Left cardiac atrium (tissue), 4 donors: ENCODE measurements at regions not wholly inside any gene's neighbourhood (a gene's known extent, or its start where the extent isn't known, plus 50 kb on each side); places are given as distances from the start of the nearest gene placed in this dataset.
"Not testable (repeated sequence)": the region's sequence is repeated elsewhere in the genome, so short reads cannot be mapped to it uniquely, and the experiment has no call there.

Experiments used
- ATAC-seq, 2 donors: fragments of 200-7000 bp; cut with Tn5 transposase; one replicate each; pipeline ENCODE4 v1.9.1; 2020; ENCODE audit warnings: mild to moderate bottlenecking in 2 of 2, moderate library complexity in 2 of 2
- DNase-seq: peaks from one replicate; pipeline ENCODE4 v3.0.0-alpha.2; 2020
- intact Hi-C, 2 donors: fragments of 100-400 bp; cut with DNase I; formaldehyde crosslinking; loops; one replicate each; pipeline versions ENCODE4 v1.14.1 to v1.15.1; 2022 to 2023
- donor health status: DM: no; HTN: yes; CAD: no.
- donor health status: DM: no; HTN: yes; CAD: no; lungs with severe emphysema.
- donor health status: DM: yes; HTN: yes; CAD: no.
- donor health status: Dilated cardiomyopathy.

DNA sequence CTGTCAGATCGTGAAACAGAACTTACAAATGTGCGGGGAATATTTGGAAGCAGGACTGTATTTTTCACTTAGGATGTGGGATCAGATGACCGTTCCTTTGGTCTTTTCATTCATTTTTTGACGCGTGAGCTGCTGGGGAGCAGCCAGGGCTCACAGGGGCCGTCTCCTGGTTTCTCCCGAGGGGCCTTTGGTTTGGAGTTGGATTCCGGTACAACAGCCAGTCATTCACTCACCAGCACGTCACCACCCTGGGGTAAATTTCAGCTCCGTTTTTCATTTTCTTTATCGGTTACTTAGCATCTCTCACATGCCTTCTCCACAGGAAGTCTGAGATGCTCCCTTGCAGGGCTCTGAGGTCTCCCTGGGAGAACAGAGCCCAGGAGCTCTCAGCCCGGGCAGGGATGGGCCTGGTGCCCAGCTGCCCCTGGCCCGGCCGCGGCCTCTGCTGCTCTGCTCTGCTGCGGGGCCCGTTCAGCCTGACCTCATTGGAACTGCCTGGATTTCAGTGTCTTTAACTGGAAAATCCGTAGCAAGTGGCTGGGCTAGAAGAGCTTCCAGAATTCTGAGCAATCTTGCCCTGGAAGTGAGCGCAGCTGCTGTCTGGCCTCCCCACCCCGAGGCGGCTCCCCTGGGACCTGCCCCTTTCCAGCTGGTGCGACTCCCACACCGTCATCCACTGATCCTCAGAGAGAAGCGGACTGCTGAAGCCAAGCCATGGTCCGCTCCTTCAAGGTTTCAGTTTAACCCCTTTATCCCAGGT lies 335.6 kb downstream of the EIPR1 start:
- DNase-seq, result peak; percentile 73
- ATAC-seq, result peak; percentile 76 to 87
- intact Hi-C loops, result no loop called here

DNA sequence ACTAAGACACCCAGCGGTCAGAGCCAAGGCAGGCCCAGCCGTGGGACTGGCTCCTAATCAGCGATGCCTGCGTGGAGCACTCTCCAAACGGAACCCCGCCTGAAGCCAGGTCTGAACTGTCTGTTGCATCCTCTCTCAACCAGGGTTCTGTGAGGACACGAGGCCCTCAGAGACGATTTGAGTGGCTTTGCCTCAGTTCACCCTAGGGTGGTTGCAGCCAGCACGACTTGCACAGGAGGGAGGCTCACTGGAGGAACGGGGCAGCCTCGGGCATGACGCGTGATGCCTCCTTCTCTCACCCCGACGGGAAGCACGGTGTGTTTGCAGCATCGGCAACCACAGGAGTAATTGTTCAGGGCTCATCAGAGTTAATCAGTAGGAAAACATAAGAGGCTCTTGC lies 336.4 kb downstream of the EIPR1 start:
- intact Hi-C loops, result no loop called here
- no peak for DNase-seq
- ATAC-seq, result peak in 1 of 2 donors; percentile 13

DNA sequence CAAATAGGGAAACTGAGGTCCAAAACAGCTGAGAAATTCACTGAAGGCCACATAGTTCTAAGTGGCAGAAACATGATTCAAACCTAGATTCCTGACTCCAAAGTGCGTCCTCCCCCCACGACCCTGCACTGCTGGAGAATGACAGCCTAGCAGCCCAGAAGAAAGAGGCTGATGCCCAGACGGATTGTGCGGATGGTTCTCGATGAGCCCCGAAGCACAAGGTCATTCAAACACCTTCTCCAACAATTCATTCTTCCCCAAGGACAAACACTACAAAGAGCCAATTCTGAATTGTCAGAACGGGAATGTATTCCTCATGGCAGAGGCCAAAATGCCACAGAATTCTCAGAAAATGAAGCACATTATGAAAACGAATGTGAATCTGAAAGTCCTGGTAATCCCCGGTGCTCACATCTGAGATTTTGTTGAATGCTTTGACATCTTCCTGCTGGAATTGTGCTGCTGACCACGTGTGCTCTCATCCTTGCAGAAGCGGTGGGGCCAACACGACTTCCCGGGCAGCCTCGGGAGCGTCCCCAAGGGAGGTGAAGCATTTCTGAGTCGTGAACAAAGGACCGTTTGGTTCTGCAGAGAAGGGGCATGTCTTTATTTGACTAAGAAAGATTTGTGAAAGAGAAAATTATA lies 337.0 kb downstream of the EIPR1 start:
- intact Hi-C loops, result no loop called here
- DNase-seq (peak; percentile 56), ATAC-seq (peak in 1 of 2 donors; percentile 6)

DNA sequence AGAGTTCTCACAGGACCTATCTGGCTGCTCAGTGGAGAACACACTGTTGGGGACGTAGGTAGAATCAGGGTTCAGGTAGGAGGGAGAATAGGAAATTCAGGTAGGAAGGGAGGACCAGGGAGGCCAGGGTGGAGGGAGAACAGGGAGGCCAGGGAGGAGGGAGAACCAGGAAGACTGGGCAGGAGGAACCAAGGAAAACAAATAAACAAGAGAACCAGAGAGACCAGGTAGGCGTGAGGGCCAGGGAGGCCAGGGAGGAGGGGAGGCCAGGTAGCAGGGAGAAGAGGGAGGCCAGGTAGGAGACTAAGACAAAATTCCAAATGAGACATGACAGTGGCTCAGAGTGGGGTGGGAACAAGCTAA lies 337.6 kb downstream of the EIPR1 start:
- intact Hi-C loops, result no loop called here
- no peak for DNase-seq
- no peak for ATAC-seq

DNA sequence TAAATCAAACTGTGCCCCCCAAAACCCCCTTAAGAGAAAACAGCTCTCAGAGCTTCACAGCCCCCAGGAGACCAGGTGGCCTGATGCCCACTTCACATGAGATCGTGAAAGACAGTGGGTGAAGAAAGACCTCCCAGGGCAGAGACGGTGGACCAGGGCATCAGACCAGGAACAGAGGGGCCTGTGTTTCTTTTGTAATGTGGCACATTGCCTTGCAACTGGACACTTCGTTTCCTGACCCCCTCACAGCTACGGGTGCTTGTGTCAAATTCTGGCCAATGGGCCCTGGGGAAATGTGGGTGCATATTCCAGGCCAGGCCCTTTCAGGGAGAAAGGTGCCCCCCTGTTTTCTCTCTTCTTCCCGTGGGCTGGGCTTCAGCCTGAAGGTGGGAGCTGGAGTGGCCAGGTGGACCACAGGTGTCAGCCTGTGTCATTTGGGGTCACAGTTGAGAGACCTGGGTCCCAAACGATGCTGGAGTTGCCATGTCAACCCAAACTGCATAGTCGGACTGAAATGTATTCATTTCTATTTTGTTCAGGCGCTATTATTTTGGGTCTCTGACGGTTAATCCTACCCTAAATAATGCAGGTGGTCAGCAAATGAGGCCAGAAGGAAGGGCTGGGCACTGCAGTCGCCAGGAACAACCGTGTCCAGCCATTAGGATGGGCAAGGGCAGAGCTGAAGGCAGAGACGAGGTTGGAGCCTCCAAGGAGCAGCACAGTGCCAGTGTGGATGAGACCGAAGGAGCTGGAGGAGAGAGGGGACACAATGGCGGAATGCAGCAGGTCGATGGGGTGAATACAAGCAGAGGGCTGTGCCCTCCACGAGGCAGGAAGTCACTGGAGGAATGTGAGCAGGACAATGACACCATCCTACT lies 338.2 kb downstream of the EIPR1 start:
- intact Hi-C loops, result no loop called here
- no peak for ATAC-seq
- DNase-seq, result no peak

DNA sequence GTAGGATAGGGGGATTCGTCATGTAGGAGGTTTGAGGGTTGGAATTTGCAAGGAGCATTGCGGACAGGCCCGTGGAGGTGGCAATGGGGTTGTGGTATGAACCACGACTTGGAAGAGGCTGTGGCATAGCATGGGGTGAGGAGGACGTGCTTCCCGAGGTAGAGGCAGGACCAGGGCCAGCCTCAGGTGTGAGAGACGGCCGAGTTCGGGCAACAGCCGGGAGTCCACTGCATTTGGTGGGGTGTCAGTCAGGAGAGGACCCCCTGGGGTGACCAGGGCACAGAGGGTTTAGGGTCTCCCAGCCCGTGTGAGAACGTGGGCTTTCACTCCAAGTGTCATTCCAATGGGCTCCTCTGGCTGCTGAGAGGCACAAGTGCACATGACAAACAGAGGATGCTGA lies 339.0 kb downstream of the EIPR1 start:
- intact Hi-C loops, result no loop called here
- DNase-seq (no peak), ATAC-seq (no peak)

DNA sequence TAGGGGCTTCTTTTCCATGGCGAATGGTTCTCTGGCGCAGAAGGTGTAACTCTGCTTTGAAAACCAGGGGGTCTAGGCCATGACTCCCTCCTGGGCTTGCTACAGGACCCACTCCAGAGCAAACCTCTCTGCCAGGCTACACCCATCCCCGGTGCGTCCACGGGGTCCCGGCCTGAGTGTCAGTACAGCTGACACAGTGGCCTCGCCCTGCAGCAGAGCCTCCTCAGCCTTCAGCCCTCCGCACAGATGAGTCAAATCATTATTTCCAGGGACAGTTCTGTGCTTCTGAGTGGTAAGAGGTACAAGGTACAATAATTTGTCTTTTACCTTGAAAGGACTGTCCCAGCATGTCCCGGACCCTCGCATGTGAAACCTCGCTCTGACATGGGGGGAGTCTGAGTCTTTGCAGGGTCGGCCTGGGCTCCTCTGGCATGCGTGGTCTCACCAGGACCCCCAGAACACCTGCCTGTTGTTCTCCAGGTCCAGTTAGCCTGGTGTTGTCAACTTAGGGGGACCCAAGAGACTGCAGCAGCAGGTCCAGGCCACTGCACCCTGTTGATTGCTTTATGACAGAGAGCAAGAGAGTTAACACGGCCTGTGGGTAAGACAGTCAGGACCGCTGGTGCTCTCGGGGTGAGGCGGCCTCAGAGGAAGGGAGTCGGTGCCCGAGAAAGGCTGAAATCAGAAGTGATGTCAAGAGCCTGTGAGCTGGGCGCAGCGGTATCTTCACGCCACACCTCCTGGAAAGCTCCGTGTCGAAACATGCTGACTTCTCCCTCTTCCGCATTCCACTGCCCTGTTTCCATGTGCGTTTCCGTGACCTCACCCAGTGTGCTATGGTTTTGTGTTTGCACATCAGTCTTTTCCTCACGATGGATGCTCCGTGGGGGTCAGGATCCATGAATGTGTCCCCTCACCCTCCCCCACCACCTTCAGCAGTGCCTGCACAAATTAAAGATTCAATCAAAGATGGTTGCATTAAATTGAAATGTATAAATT lies 340.1 kb downstream of the EIPR1 start:
- intact Hi-C loops, result no loop called here
- ATAC-seq (no peak), DNase-seq (no peak)

DNA sequence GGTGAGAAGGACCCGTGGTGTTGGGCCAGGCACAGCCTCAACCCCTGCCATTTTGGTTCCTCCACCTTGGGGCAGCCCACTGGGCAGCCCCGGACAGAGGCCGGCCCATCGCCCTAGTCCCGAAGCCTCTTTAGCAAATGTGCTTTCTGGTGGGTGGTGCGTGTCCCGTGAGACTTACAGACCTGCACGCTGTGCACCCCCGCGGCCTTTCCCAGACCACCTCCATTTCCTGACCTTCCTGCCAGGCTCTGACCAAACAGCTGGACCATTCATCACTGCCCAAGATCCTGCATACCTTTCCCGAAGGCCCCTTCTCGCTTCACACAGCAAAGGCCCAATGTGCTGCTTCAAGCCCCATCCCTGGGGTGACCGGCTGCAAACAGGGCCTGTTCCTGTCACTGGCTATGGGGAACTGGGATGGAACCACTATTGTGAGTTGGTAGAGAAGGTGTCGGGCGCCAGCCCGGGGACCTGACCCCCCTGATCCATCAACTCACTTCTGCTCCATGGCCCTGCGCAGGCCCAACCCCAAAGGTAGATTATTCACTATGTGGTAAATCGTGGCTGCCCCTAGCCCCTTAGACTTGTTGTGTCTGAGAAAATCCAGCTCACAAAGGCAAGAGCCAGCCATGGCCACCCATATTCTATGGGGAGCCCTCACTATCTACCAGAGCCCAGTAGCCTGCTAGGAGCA lies 341.0 kb downstream of the EIPR1 start:
- ATAC-seq (no peak), DNase-seq (no peak)
- intact Hi-C loops, result no loop called here

DNA sequence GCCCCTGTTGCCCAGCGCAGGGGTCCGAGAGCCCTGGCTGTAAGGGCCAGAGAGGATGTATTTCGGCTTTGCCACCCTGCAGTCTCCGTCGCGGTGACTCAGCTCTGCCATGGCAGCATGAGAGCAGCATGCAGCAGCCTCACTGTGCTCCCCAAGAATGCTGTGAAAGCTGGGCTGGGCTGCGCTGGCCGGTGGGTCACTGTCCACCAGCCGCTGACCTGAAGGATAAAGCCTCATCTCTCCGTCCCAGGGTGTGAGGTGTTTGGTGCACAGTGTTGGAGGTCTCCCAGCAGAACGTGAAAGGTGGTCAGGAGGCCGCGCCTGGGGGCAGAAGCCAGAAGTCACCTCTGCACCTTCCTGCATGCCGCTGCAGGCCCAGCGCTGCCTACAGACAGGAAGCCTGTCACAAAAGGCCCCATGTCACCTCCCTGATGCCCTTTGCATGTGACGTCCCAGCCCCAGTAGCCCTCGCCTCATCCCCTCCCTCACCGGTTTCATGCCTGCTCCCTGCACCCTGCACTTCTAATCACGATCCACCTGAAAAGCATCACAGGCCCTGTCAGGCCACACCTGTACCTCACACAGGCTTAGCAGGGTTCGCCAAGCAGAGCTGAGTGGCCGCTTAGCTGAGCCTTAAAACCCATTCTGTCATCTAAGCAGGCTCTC lies 342.1 kb downstream of the EIPR1 start:
- no peak for ATAC-seq
- intact Hi-C loops, result no loop called here

DNA sequence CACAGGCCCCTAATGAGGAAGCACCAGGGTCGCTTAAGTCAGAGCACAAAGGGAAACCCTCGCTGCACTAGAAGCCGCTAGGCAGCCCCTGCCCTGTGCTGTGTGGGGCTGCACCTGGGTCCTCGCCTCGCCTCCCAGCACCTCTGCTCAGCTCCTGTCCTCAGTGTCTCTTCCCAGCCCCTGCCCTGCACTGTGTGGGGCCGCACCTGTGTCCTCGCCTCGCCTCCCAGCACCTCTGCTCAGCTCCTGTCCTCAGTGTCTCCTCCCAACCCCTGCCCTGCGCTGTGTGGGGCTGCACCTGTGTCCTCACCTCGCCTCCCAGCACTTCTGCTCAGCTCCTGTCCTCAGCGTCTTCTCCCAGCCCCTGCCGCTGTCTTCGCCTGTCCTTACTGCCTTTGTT lies 342.8 kb downstream of the EIPR1 start:
- DNase-seq, result no peak
- intact Hi-C loops, result no loop called here
- ATAC-seq, result peak in 1 of 2 donors; percentile 14

More for the DNA sequence above, 342.1 kb downstream of the EIPR1 start:
- no peak for DNase-seq

DNA sequence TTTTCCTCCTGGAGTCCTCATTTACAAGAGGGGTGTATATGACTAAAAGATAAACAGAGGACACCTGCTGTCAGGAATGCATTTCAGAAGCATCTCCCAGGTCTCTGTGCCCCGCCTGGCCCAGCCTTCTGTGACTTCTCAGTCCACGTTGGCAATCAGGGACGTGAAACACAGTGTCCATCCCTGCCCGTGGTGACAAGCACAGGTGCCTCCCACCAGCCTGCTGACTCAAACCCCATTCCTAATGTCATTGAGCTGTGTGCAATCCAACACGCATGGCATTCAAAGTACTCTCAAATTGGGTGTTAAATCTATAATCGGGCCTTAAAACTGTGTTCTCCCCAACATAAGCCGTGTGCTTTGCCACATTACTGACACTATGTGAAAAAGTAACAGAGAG lies 343.2 kb downstream of the EIPR1 start:
- no peak for ATAC-seq
- intact Hi-C loops, result no loop called here
- no peak for DNase-seq

DNA sequence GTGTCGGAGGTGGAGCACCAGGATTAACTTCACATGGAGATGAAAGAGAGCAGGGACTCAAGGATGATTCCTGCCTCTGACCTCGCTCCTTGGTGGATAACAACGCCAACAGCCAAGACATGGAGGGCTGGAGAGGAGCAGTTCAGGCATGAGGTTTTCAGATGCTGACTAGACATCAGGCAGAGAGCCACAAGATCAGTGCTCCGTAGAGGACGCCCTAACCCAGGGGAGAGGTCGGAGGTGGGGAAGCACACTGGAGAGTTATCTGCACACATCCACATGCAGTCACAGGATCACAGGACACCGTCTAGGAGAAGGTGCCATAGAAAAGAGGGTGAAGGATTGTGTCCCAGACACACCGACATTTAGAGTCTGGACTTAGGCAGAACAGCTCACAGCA lies 344.3 kb downstream of the EIPR1 start:
- ATAC-seq (no peak), DNase-seq (no peak)
- intact Hi-C loops, result no loop called here

DNA sequence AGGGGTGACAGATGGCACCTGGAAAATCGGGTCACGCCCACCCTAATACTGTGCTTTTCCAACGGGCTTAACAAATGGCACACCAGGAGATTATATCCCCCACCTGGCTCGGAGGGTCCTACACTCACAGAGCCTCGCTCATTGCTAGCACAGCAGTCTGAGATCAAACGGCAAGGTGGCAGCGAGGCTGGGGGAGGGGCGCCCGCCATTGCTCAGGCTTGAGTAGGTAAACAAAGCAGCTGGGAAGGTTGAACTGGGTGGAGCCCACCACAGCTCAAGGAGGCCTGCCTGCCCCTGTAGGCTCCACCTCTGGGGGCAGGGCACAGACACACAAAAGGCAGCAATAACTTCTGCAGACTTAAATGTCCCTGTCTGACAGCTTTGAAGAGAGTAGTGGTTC lies 346.8 kb downstream of the EIPR1 start:
- intact Hi-C loops, DNase-seq, ATAC-seq: not testable (repeated sequence)

DNA sequence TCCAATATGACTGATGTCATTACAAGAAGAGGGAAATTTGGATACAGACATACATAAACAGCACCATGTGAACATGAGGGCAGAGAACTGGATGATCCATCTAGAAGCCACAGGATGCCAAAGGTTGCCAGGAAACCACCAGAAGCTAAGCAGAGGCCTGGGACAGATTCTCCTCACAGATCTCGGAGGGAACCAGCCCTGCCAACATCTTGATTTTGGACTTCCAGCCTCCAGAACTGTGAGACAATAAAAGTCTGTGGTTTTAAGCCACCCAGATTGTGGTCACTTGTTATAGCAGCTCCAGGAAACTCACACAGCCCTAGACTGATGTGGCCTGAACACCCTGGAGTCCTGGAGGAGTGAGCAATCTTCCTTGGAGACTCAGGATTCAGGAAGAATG lies 351.6 kb downstream of the EIPR1 start:
- DNase-seq (no peak), ATAC-seq (no peak)
- intact Hi-C loops, result no loop called here

DNA sequence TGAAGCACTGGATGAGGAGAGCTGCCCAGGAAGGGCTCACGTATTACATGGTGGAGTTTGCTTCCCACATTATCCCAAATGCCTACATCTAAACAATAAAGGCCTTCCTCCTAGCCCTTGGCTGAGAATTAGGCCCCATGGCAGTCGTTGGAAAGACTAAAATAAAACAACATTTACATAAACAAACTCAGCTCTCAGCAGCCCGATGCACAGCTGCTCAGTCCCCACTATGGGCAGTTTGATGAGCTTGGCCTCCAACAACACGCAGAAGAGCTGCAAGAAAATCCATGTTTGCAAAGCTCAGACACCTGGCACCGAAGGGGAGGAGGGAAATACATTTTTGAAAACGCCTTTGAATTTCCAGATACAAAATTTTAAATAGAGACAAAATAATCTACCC lies 352.4 kb downstream of the EIPR1 start:
- intact Hi-C loops, result no loop called here
- DNase-seq (no peak), ATAC-seq (no peak)

DNA sequence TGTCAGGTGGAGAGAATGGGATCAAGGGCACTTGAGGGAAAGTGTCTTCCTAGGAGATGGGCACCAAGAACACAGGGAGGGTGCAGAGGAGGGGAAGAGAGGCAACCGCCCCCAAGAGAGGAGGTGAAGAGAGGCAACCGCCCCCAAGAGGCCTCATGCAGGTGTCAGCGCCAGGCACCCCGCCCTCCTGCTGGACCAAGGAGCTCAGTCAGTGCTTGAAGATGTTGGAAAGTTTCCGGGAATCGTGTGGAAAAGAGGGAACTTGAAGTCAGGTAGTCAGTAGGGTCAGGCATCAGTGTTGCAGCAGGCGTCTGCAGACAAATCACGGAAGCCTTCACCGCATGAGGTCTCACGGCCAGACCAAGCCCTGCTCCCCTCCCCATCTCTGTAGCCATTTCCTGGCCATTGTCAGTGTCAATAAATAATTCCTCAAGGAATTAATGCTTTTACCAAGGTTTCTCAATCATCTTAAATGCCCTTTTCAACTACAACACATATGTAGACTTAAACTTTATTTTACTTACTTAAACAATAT lies 353.1 kb downstream of the EIPR1 start:
- DNase-seq, result no peak
- intact Hi-C loops, result no loop called here
- ATAC-seq, result no peak

DNA sequence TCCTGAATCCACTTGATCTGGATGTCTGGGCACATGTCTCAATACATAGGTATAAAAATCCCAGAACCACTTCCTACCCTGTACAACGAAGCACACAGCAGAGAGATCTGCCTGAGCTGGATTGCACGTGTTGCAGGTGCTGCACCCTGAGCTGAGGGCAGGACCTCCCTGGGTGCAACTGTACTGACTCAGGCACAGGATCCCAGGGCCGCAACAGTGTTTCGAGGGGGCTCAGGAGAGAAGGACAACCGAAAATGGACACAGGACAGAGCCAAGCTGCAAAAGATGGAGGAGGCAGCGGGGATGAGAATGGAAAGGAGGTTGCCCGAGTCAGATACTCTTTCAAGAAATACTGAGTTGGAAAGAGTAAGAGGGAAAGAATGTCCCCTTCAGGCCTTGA lies 354.1 kb downstream of the EIPR1 start:
- no peak for ATAC-seq
- no peak for DNase-seq

More for the DNA sequence above, 354.1 kb downstream of the EIPR1 start:
- intact Hi-C loops, result no loop called here
